ENCODE measurements at regions not wholly inside any gene's neighbourhood (a gene's known extent, or its start where the extent isn't known, plus 50 kb on each side); places are given as distances from the start of the nearest gene placed in this dataset.

DNA sequence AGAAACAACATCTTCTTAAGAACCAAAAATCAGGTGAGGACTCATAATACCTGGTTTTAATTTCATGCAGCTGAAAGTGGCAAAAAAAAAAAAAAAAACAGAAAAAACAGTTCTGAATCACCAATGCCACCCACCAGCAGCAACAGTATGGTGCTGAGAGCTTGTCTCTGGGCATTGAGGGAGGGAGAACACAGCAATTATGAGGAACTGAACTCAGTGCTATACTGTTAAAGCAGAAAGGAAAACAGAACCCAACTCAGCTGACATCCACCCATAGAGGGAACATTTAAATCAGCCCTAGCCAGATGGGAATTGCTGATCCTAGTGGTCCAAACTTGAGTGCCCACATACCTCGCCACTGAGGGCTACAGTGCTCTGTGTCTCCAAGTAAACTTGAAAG, 657.9 kb downstream of the ACTL7B start:
- intact Hi-C loops (cut with micrococcal nuclease), result no loop called here
- H3K36me3 Mint-ChIP-seq (ENCODE audit: low read depth), result no peaks in the 10 kb centered on the region
- TF ChIP-seq, protein P1, sequence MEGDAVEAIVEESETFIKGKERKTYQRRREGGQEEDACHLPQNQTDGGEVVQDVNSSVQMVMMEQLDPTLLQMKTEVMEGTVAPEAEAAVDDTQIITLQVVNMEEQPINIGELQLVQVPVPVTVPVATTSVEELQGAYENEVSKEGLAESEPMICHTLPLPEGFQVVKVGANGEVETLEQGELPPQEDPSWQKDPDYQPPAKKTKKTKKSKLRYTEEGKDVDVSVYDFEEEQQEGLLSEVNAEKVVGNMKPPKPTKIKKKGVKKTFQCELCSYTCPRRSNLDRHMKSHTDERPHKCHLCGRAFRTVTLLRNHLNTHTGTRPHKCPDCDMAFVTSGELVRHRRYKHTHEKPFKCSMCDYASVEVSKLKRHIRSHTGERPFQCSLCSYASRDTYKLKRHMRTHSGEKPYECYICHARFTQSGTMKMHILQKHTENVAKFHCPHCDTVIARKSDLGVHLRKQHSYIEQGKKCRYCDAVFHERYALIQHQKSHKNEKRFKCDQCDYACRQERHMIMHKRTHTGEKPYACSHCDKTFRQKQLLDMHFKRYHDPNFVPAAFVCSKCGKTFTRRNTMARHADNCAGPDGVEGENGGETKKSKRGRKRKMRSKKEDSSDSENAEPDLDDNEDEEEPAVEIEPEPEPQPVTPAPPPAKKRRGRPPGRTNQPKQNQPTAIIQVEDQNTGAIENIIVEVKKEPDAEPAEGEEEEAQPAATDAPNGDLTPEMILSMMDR (IDR thresholded peaks at IDR 0.05), result no peak
- H3K4me1 Mint-ChIP-seq, result no peaks in the 10 kb centered on the region
- POLR2A ChIA-PET, result no interaction called here
- CTCF ChIA-PET, result no interaction called here
- H3K9me3 Mint-ChIP-seq, result peaks cover 13% of the 10 kb centered on the region
- no peak overlapping the region for H3K27ac Mint-ChIP-seq
- no peak overlapping the region for H3K4me3 Mint-ChIP-seq
- ATAC-seq (ENCODE audit: low read depth) (no peak), DNase-seq (no peak)
- peaks cover 4% of the 10 kb centered on the region for H3K27me3 Mint-ChIP-seq

DNA sequence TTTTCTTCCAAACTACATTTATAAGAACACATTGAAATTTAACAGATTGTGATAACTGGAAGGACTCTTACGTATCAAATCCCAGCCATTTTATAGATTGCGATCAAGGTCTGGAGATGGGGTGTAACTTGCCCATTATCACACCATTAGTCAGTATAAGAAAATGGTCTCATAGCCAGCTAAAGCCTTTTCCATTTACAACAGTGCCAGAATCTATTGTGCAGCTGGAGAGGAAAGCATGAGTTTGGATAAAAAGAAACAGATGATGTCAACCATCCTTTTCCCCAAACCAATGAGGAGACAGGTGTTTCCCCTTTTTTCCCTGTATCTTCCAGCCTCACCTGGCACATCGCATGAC, 658.8 kb downstream of the ACTL7B start:
- ATAC-seq (ENCODE audit: low read depth) (no peak), DNase-seq (no peak)
- intact Hi-C loops (cut with micrococcal nuclease), result no loop called here
- CTCF ChIA-PET, result no interaction called here
- H3K4me3 Mint-ChIP-seq, result no peak overlapping the region
- POLR2A ChIA-PET, result no interaction called here
- peaks cover 12% of the 10 kb centered on the region for H3K9me3 Mint-ChIP-seq
- TF ChIP-seq, protein P1 (IDR thresholded peaks at IDR 0.05), result no peak
- H3K36me3 Mint-ChIP-seq (ENCODE audit: low read depth), result no peaks in the 10 kb centered on the region
- H3K27me3 Mint-ChIP-seq, result peaks cover 4% of the 10 kb centered on the region
- no peak overlapping the region for H3K27ac Mint-ChIP-seq
- no peaks in the 10 kb centered on the region for H3K4me1 Mint-ChIP-seq

DNA sequence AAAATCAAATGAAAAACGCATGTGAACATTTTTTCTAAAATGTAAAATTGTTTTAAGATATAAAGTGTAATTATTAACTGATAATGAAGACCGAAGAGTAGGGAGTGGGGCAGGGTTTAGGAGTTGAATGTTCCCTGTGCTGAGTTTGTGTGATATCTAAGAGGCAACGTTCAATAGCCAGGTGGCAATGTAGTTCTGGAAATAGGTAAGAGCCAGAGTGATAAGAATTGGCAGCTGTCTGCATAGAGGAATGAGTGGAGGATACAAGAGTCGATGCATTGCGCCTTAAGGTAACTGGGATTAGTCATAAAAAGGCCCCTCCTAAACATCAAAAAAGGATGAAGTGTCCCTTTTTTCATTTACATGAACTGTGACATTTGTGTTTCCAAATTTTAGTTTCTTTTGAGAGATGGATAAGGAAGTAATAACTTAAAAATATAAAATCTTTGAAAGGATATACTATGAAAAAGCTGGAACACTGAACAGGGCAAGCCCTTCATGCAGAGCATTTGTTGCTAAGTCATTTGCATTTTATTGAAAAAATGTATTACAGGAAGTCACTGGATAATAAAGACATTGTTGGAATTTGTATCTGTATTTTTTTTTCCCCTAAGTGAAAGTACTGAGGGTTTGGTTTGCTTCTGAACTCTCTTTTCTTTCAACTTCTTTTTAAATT, 659.3 kb downstream of the ACTL7B start:
- peaks cover 4% of the 10 kb centered on the region for H3K27me3 Mint-ChIP-seq
- no peak overlapping the region for H3K27ac Mint-ChIP-seq
- POLR2A ChIA-PET, result no interaction called here
- TF ChIP-seq, protein P1 (IDR thresholded peaks at IDR 0.05), result no peak
- no peak overlapping the region for H3K4me3 Mint-ChIP-seq
- CTCF ChIA-PET, result no interaction called here
- H3K36me3 Mint-ChIP-seq (ENCODE audit: low read depth), result no peaks in the 10 kb centered on the region
- intact Hi-C loops (cut with micrococcal nuclease), result no loop called here
- peaks cover 11% of the 10 kb centered on the region for H3K9me3 Mint-ChIP-seq
- DNase-seq, result no peak
- no peak for ATAC-seq (ENCODE audit: low read depth)
- H3K4me1 Mint-ChIP-seq, result no peaks in the 10 kb centered on the region

DNA sequence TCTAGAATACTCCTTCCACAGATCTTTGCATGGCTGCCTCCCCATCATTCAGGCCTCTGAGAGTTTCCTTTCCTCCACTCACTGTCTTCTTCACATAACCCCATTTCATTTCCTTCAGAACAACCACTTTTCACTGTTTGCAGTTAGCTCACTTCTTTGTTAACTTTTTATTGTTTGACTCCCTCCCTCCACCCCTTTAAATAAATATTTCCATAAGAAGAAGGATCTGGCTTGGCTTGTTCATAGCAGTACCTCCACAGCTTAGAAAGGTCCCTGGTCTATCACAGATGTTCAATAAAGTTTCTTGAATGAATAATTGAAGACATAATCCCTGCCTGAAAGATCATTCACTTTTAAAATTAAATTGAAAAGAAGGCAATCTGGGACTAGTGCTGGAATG, 661.6 kb downstream of the ACTL7B start:
- ATAC-seq (ENCODE audit: low read depth), result no peak
- intact Hi-C loops (cut with micrococcal nuclease), result no loop called here
- H3K4me3 Mint-ChIP-seq, result no peak overlapping the region

DNA sequence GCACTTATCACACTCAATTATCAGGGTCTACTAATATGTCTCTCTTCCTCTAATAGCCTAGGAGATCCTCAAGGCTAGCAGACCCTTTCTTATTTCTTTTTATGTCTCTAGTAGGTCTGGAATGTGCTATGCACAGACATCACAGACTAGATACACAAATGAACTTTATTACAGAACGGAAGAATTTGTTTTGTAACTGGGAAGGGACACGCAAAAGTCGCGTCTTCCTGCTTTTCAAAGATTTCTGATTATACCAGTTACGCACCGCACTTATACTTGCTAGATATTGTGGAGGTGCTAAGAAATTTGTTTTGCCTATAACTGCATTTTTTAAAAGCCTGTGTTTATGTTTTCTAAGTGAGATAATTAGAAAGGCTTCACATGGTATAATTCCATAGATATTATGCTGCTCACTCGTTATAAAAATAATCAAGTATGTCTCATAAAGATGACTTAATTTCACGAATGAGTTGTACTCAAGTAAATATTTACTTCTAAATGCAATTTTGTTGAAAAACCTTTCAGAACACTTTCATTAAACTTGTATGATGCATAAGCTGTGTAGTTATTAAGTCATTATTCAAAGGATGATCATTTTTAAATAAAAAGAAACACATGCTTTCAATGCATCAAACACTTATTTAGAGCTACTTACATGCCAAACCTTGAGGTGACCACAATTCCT, 662.6 kb downstream of the ACTL7B start:
- no peak for ATAC-seq (ENCODE audit: low read depth)
- Mint-ChIP-seq H3K27me3 (no peaks in the 10 kb centered on the region), H3K9me3 (no peaks in the 10 kb centered on the region), H3K4me1 (no peaks in the 10 kb centered on the region), H3K36me3 (ENCODE audit: low read depth) (no peaks in the 10 kb centered on the region), H3K4me3 (no peak overlapping the region), H3K27ac (no peak overlapping the region)
- CTCF ChIA-PET, result no interaction called here
- POLR2A ChIA-PET, result no interaction called here
- intact Hi-C loops (cut with micrococcal nuclease), result no loop called here
- no peak for DNase-seq
- TF ChIP-seq, protein P1 (IDR thresholded peaks at IDR 0.05), result no peak

More for the DNA sequence above, 661.6 kb downstream of the ACTL7B start:
- Mint-ChIP-seq H3K36me3 (ENCODE audit: low read depth) (no peaks in the 10 kb centered on the region), H3K27me3 (no peaks in the 10 kb centered on the region), H3K4me1 (no peaks in the 10 kb centered on the region), H3K9me3 (no peaks in the 10 kb centered on the region), H3K27ac (no peak overlapping the region)
- ChIA-PET CTCF (no interaction called here), POLR2A (no interaction called here)
- TF ChIP-seq, protein P1 (IDR thresholded peaks at IDR 0.05), result no peak
- DNase-seq, result no peak
